GM21515 (cell line): ENCODE measurements at regions not wholly inside any gene's neighbourhood (a gene's known extent, or its start where the extent isn't known, plus 50 kb on each side); places are given as distances from the start of the nearest gene placed in this dataset.

Experiments used
- ATAC-seq: cut with Tn5 transposase; IDR thresholded peaks from one replicate; pipeline ENCODE4 v1.9.1; 2021; ENCODE audit not compliant: unreplicated experiment

DNA sequence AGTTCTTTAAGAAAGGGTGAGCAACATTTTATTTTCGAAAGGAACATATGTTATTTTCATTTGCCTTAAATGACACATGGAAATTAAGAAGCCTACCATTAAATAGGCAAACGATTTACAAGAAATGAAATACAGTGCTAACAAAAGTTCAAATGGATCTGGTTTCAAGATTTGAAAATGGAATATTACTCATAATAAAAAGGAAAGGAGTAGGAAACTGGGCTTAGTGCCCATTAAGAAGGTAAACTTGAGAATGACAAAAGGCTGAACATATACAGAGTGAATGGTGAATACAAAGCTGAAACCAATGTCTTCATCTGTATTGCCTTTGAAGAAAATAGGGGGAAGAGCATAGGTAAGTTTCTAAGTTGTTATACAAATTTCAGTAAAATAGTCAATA is 974.2 kb upstream of the C9orf72 start:
- no peak for ATAC-seq

- ATAC-seq, result no peak
Observed at GRCh38 chr9:28563291-28563934, 990.1 kb upstream of the C9orf72 start.

GRCh38 chr9:28583832-28584231 is 1010.6 kb upstream of the C9orf72 start:
- ATAC-seq, result no peak

DNA sequence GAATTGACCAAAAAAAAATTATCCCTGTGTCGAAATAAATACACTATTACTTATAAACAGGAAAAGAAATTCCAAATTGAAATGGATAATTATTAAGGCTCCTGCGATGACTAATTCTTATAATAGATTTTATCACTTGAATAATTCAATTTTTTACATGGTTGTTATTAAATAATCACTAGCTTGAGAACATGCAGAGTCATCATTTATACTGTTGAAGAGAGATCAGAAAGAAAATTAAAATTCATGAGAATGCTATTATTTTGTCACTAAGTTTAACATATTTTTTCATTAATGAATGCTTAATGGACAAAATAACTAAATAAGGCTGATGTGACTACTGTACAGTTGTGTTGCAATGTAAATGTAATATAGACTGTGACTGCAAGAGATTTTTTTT is 1011.3 kb upstream of the C9orf72 start:
- ATAC-seq, result no peak

DNA sequence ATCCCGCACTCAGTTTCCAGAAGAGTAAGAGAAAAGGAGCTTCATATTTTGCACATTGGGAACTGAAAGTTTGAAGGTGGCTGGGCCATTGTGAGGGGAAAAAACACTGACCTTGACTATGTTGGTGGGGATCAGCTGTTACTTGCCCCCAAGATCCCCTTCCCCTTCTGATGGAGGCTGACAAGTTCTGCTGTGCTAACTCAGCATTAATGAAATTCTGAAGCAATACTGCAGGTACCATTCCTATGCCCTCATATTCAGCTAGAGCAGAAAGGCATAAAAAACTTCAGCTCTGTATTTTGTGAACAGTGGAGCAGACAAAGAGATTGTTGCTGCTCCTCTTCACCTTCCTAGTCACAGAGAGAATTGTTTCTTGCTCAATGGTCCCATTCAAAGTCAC is 1013.8 kb upstream of the C9orf72 start:
- ATAC-seq, result no peak

DNA sequence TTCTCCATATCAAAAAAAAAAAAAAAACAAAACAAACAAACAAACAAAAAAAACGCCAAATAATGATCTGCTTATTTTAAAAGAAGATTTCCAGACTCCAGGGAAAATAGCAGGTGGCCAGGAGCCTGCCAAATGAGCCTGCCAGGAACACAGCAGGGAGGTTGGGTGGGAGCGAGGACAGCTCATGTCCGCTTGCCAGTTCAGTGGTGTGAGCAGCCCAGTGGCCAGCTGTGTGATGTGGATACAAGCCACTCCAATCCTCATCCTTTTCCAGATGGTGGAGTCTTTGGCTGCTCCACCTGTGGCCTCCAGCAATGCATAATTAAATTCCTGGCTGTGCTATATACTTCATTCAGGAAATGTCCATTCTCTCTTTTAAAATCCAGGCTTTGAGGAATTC is 1025.1 kb upstream of the C9orf72 start:
- ATAC-seq, result no peak

- no peak for ATAC-seq
Observed at GRCh38 chr9:28600226-28600625, 1026.9 kb upstream of the C9orf72 start.

GRCh38 chr9:28607843-28608242 is 1034.6 kb upstream of the C9orf72 start:
- ATAC-seq, result no peak

- no peak for ATAC-seq
Observed at GRCh38 chr9:28610339-28610738, 1037.1 kb upstream of the C9orf72 start.

- no peak for ATAC-seq
Observed at GRCh38 chr9:28616310-28616709, 1043.0 kb upstream of the C9orf72 start.

- no peak for ATAC-seq
Observed at GRCh38 chr9:28620011-28620410, 1046.7 kb upstream of the C9orf72 start.

GRCh38 chr9:28620661-28621060 is 1047.4 kb upstream of the C9orf72 start:
- ATAC-seq, result no peak

DNA sequence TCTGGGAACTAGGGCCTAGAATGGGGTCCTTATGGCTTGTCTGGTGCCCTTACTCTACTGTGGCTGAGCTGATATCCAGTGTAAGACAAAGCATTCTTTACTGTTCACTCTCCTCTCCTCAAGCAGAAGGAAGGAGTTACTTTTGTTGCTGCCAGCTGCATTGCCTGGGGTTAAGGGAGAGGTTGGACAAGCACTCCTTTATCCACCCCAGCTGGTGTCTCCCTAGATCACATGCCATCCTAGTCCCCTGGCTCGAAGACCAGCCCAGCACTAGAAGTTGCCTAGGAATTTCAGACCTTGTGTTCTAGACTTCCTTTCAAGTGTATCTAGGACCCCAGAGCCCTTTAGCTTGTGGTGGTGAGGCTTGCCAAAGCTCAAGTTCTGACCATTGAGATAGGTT is 1051.5 kb upstream of the C9orf72 start:
- ATAC-seq, result no peak

- no peak for ATAC-seq
Observed at GRCh38 chr9:28628031-28628430, 1054.8 kb upstream of the C9orf72 start.

GRCh38 chr9:28648723-28649122 is 1075.4 kb upstream of the C9orf72 start:
- ATAC-seq, result no peak

DNA sequence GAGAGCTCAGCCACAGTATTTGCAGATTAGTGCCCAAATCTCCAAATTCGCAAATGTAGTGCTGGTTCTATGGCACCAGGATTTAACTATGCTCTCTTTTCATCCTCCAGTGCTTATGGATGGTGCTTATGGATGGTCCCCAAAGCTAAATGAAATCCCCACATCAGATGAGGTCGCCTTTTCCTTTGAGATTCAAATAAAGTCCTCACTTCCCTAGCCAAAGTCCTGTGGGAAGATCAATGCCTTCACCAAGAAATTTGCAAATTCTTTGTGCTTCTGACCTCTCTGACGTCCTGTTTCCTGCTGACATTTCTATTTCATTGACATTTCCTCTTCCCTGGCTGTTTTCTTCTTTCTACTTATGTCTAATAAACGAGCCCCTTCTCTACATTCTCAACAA is 1077.0 kb upstream of the C9orf72 start:
- ATAC-seq, result no peak

- no peak for ATAC-seq
Observed at GRCh38 chr9:28651050-28651722, 1077.9 kb upstream of the C9orf72 start.

DNA sequence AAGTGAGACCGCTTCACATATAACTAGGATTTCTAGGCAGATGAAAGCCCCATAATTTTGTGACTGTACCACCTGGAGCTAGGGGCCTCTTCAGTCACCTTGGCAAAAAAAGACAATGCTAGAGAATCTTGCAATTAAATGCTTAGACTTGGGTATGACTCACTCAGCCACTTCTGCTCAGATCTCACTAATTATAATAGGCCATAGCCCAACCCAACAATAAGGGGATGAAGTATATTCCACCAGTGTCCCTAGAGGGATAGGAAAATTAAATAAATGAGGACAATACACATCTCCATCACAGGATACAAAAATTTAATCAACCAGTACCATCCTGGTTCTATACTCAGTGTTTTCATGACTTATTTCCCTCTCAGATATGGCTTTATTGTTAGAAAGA is 1079.9 kb upstream of the C9orf72 start:
- no peak for ATAC-seq

DNA sequence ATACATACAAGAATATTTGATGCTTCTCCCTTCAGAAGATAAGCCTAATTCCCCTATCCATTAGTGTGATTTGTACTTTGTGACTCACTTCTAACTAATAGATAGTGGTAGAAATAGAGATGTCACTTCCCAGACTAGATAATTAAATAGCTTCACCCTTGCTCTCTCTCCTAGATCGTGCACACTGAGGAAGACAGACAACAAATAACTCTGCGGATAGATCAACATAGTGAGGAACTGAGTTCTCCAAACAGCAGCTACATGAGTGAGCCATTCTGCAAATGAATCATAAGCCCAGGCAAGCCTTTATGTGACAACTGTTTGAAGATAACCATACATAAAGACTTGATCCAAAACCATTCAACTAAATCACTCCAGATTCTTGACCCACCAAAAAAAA is 1083.4 kb upstream of the C9orf72 start:
- ATAC-seq, result no peak

- no peak for ATAC-seq
Observed at GRCh38 chr9:28661853-28662252, 1088.6 kb upstream of the C9orf72 start.

GRCh38 chr9:28662675-28663074 is 1089.4 kb upstream of the C9orf72 start:
- no peak for ATAC-seq

- no peak for ATAC-seq
Observed at GRCh38 chr9:28668158-28668557, 1094.9 kb upstream of the C9orf72 start.

- ATAC-seq, result no peak
Observed at GRCh38 chr9:28671000-28671399, 1097.7 kb upstream of the C9orf72 start.
